OCI-LY1 (cell line): ENCODE measurements at regions not wholly inside any gene's neighbourhood (a gene's known extent, or its start where the extent isn't known, plus 50 kb on each side); places are given as distances from the start of the nearest gene placed in this dataset.

Experiments
- H2AFZ ChIP-seq: fragments of 200-600 bp; sonication (generic), shearing (Covaris generic); 2 replicates; pipeline ENCODE4 v1.6.0; 2014; ENCODE audit warnings: antibody characterized with exemption, mild to moderate bottlenecking, low read length
- H3F3A ChIP-seq: fragments of 200-600 bp; sonication (generic), shearing (Covaris generic); 2 replicates; pipeline ENCODE4 v1.6.0; 2014; ENCODE audit warnings: mild to moderate bottlenecking, antibody characterized with exemption, low read length, moderate library complexity; ENCODE audit not compliant: insufficient read depth
- H3K27ac ChIP-seq: fragments of 200-600 bp; sonication (generic); 2 replicates; pipeline ENCODE4 v1.5.1; 2014; ENCODE audit warnings: low read length, mixed run types, mild to moderate bottlenecking, low read depth; ENCODE audit not compliant: poor library complexity, severe bottlenecking
- H3K27me3 ChIP-seq: fragments of 200-600 bp; sonication (generic); 2 replicates; pipeline ENCODE4 v1.6.0; 2014; ENCODE audit warnings: antibody characterized with exemption, mild to moderate bottlenecking, low read length, moderate library complexity; ENCODE audit not compliant: insufficient read depth
- H3K36me3 ChIP-seq: fragments of 200-600 bp; sonication (generic); 2 replicates; pipeline ENCODE4 v1.6.1; 2014; ENCODE audit warnings: mild to moderate bottlenecking, antibody characterized with exemption, low read length, moderate library complexity, mixed read lengths; ENCODE audit not compliant: insufficient read depth
- H3K4me1 ChIP-seq: fragments of 200-600 bp; sonication (generic); 2 replicates; pipeline ENCODE4 v1.5.1; 2014; ENCODE audit warnings: mild to moderate bottlenecking, low read length, moderate library complexity; ENCODE audit not compliant: insufficient read depth, severe bottlenecking
- H3K4me2 ChIP-seq: fragments of 200-600 bp; sonication (generic), shearing (Covaris generic); 2 replicates; pipeline ENCODE4 v1.6.1; 2014; ENCODE audit warnings: low read length
- H3K4me3 ChIP-seq: fragments of 200-600 bp; sonication (generic); 2 replicates; pipeline ENCODE4 v1.5.1; 2014; ENCODE audit warnings: low read length, low read depth, mild to moderate bottlenecking, mixed read lengths; ENCODE audit not compliant: poor library complexity, severe bottlenecking
- H3K79me2 ChIP-seq: fragments of 200-600 bp; shearing (Covaris generic); 2 replicates; pipeline ENCODE4 v1.6.1; 2016; ENCODE audit warnings: mixed run types, low read length, mixed read lengths; ENCODE audit not compliant: insufficient read depth
- H3K9ac ChIP-seq: fragments of 200-600 bp; sonication (generic), shearing (Covaris generic); 2 replicates; pipeline ENCODE4 v1.6.1; 2014; ENCODE audit warnings: mild to moderate bottlenecking, low read length, mixed read lengths
- H3K9me2 ChIP-seq: fragments of 200-600 bp; sonication (generic), shearing (Covaris generic); 2 replicates; pipeline ENCODE4 v1.6.1; 2014; ENCODE audit warnings: low read depth, mild to moderate bottlenecking, low read length, mixed read lengths
- H3K9me3 ChIP-seq: fragments of 200-600 bp; shearing (Covaris generic); 2 replicates; pipeline ENCODE4 v1.6.1; 2014; ENCODE audit warnings: low read length, mixed read lengths
- H4K20me1 ChIP-seq: fragments of 200-600 bp; sonication (generic), shearing (Covaris generic); 2 replicates; pipeline ENCODE4 v1.6.0; 2016; ENCODE audit warnings: mild to moderate bottlenecking, low read length; ENCODE audit not compliant: insufficient read depth
- EZH2 ChIP-seq: fragments of 200-600 bp; sonication (generic), shearing (Covaris generic); IDR thresholded peaks from 2 replicates; pipeline ENCODE4 v1.8.0; 2017; ENCODE audit warnings: borderline replicate concordance, mixed run types, mild to moderate bottlenecking, antibody characterized with exemption, low read length, moderate library complexity, mixed read lengths
- TF ChIP-seq, protein P1 (sequence below): fragments of 200-600 bp; sonication (generic), shearing (Covaris generic); IDR thresholded peaks from 2 replicates; pipeline ENCODE4 v1.5.1; 2017; ENCODE audit warnings: mild to moderate bottlenecking, antibody characterized with exemption, low read length, moderate library complexity, mixed read lengths

- H3K9me2 ChIP-seq, result no peaks in the 10 kb centered on the region
- no peak overlapping the region for H3K4me2 ChIP-seq
- no peaks in the 10 kb centered on the region for H4K20me1 ChIP-seq
- H3K9me3 ChIP-seq, result peaks cover 7% of the 10 kb centered on the region; the same call in 1 of the 2 replicates
- no peak overlapping the region for H2AFZ ChIP-seq
- H3K27ac ChIP-seq, result no peak overlapping the region
- H3F3A ChIP-seq, result no peaks in the 10 kb centered on the region
- no peaks in the 10 kb centered on the region for H3K36me3 ChIP-seq
- no peaks in the 10 kb centered on the region for H3K4me1 ChIP-seq
- no peaks in the 10 kb centered on the region for H3K79me2 ChIP-seq
- no peak overlapping the region for H3K4me3 ChIP-seq
- no peak overlapping the region for H3K9ac ChIP-seq
- H3K27me3 ChIP-seq, result no peaks in the 10 kb centered on the region
- TF ChIP-seq, protein P1, sequence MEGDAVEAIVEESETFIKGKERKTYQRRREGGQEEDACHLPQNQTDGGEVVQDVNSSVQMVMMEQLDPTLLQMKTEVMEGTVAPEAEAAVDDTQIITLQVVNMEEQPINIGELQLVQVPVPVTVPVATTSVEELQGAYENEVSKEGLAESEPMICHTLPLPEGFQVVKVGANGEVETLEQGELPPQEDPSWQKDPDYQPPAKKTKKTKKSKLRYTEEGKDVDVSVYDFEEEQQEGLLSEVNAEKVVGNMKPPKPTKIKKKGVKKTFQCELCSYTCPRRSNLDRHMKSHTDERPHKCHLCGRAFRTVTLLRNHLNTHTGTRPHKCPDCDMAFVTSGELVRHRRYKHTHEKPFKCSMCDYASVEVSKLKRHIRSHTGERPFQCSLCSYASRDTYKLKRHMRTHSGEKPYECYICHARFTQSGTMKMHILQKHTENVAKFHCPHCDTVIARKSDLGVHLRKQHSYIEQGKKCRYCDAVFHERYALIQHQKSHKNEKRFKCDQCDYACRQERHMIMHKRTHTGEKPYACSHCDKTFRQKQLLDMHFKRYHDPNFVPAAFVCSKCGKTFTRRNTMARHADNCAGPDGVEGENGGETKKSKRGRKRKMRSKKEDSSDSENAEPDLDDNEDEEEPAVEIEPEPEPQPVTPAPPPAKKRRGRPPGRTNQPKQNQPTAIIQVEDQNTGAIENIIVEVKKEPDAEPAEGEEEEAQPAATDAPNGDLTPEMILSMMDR, result no peak
- TF ChIP-seq EZH2, result no peak
Measured at GRCh38 chr5:56302027-56302426, 68.9 kb upstream of the ANKRD55 start.

DNA sequence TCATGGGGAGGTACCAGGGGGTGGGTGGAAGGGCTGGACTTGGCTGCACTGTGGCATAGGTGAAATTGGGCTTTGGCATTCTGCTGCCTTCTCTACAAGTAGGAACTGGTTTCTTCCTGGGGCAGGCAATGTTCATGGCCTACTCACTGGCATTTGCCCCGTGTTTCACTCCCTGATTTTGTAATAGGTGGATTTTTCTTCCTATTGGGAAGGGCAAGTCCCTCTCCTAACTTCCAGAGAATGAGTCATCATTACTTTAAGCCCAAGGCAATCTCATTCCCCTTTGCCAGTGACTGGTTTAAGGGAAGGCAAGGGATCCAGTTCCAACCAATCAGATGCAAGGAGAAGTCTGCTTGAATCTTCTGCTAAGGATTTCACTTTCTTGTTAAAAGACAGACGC lies 67.9 kb upstream of the ANKRD55 start:
- Histone ChIP-seq H2AFZ (no peak overlapping the region), H3K79me2 (no peaks in the 10 kb centered on the region), H3K27ac (no peak overlapping the region), H3K4me2 (no peak overlapping the region), H3K36me3 (no peaks in the 10 kb centered on the region), H3K9me2 (no peaks in the 10 kb centered on the region), H3K9me3 (0 out of 2 replicates have a peak, but pooled peaks cover under 1% of the 10 kb centered on the region), H3K9ac (no peak overlapping the region), H3K4me1 (no peaks in the 10 kb centered on the region), H3F3A (no peaks in the 10 kb centered on the region), H3K4me3 (no peak overlapping the region), H3K27me3 (no peaks in the 10 kb centered on the region), H4K20me1 (no peaks in the 10 kb centered on the region)
- TF ChIP-seq, protein P1, result no peak
- TF ChIP-seq EZH2, result no peak

GRCh38 chr5:56299212-56299611 lies 66.1 kb upstream of the ANKRD55 start:
- Histone ChIP-seq H3K9me3 (no peaks in the 10 kb centered on the region), H3K36me3 (no peaks in the 10 kb centered on the region), H3K4me3 (no peak overlapping the region), H3K79me2 (no peaks in the 10 kb centered on the region), H3F3A (no peaks in the 10 kb centered on the region), H3K9ac (no peak overlapping the region), H3K9me2 (no peaks in the 10 kb centered on the region), H3K4me2 (no peak overlapping the region), H2AFZ (no peak overlapping the region), H3K27ac (no peak overlapping the region), H3K4me1 (no peaks in the 10 kb centered on the region), H3K27me3 (no peaks in the 10 kb centered on the region), H4K20me1 (no peaks in the 10 kb centered on the region)
- TF ChIP-seq, protein P1, result no peak
- TF ChIP-seq EZH2, result no peak
